ENCODE measurements at regions not wholly inside any gene's neighbourhood (a gene's known extent, or its start where the extent isn't known, plus 50 kb on each side); places are given as distances from the start of the nearest gene placed in this dataset.
A peak's percentile ranks its signal among the peaks of the same experiment; 100 is the strongest.
"Not testable (repeated sequence)": the region's sequence is repeated elsewhere in the genome, so short reads cannot be mapped to it uniquely, and the experiment has no call there.

- no peak overlapping the region for H3K27ac ChIP-seq (ENCODE audit: insufficient read depth, low read depth, low read length, poor library complexity, severe bottlenecking)
- H3K4me1 ChIP-seq (ENCODE audit: control insufficient read depth, insufficient read depth, low read length): no peaks in the 10 kb centered on the region
- H3K9me3 ChIP-seq (ENCODE audit: control insufficient read depth, low read length): no peaks in the 10 kb centered on the region
- no peaks in the 10 kb centered on the region for H3K27me3 ChIP-seq (ENCODE audit: control insufficient read depth, insufficient read depth, low read length, poor library complexity, severe bottlenecking)
- H3K4me3 ChIP-seq (ENCODE audit: insufficient read depth, low read depth, low read length): no peak overlapping the region
- WGBS, 2 experiments: 83 to 90% methylated on average over 2 of the region's 2 CpGs
- H3K36me3 ChIP-seq (ENCODE audit: control insufficient read depth, insufficient read depth, low read length): no peaks in the 10 kb centered on the region
Observed at GRCh38 chr12:105677672-105678071, 347.2 kb downstream of the C12orf75 start.

GRCh38 chr12:105679982-105680381 lies 349.5 kb downstream of the C12orf75 start:
- Histone ChIP-seq H3K27ac (ENCODE audit: insufficient read depth, low read depth, low read length, poor library complexity, severe bottlenecking) (no peak overlapping the region), H3K4me3 (ENCODE audit: insufficient read depth, low read depth, low read length) (no peak overlapping the region), H3K27me3 (ENCODE audit: control insufficient read depth, insufficient read depth, low read length, poor library complexity, severe bottlenecking) (no peaks in the 10 kb centered on the region), H3K9me3 (ENCODE audit: control insufficient read depth, low read length) (no peaks in the 10 kb centered on the region), H3K4me1 (ENCODE audit: control insufficient read depth, insufficient read depth, low read length) (no peaks in the 10 kb centered on the region), H3K36me3 (ENCODE audit: control insufficient read depth, insufficient read depth, low read length) (no peaks in the 10 kb centered on the region)
- WGBS, 2 experiments: 100% methylated on average over 1 of the region's 1 CpG

GRCh38 chr12:105681341-105681740 lies 350.9 kb downstream of the C12orf75 start:
- Histone ChIP-seq H3K27me3 (ENCODE audit: control insufficient read depth, insufficient read depth, low read length, poor library complexity, severe bottlenecking) (no peaks in the 10 kb centered on the region), H3K9me3 (ENCODE audit: control insufficient read depth, low read length) (no peaks in the 10 kb centered on the region), H3K4me1 (ENCODE audit: control insufficient read depth, insufficient read depth, low read length) (no peaks in the 10 kb centered on the region), H3K27ac (ENCODE audit: insufficient read depth, low read depth, low read length, poor library complexity, severe bottlenecking) (no peak overlapping the region), H3K36me3 (ENCODE audit: control insufficient read depth, insufficient read depth, low read length) (no peaks in the 10 kb centered on the region), H3K4me3 (ENCODE audit: insufficient read depth, low read depth, low read length) (no peak overlapping the region)
- WGBS, 2 experiments: 94 to 98% methylated on average over 2 of the region's 2 CpGs

GRCh38 chr12:105682821-105683220 lies 352.3 kb downstream of the C12orf75 start:
- not testable (repeated sequence) for H3K27ac ChIP-seq (ENCODE audit: insufficient read depth, low read depth, low read length, poor library complexity, severe bottlenecking); H3K9me3 ChIP-seq (ENCODE audit: control insufficient read depth, low read length); H3K36me3 ChIP-seq (ENCODE audit: control insufficient read depth, insufficient read depth, low read length); H3K4me3 ChIP-seq (ENCODE audit: insufficient read depth, low read depth, low read length); H3K4me1 ChIP-seq (ENCODE audit: control insufficient read depth, insufficient read depth, low read length); H3K27me3 ChIP-seq (ENCODE audit: control insufficient read depth, insufficient read depth, low read length, poor library complexity, severe bottlenecking)
- whole genome bisulfite sequencing, 2 experiments: 86 to 90% methylated on average over 1 of the region's 1 CpG

GRCh38 chr12:105683836-105684235 lies 353.3 kb downstream of the C12orf75 start:
- not testable (repeated sequence) for H3K4me3 ChIP-seq (ENCODE audit: insufficient read depth, low read depth, low read length); H3K4me1 ChIP-seq (ENCODE audit: control insufficient read depth, insufficient read depth, low read length); H3K9me3 ChIP-seq (ENCODE audit: control insufficient read depth, low read length); H3K27me3 ChIP-seq (ENCODE audit: control insufficient read depth, insufficient read depth, low read length, poor library complexity, severe bottlenecking); H3K36me3 ChIP-seq (ENCODE audit: control insufficient read depth, insufficient read depth, low read length); H3K27ac ChIP-seq (ENCODE audit: insufficient read depth, low read depth, low read length, poor library complexity, severe bottlenecking)
- WGBS, 2 experiments: 94 to 95% methylated on average over 4 of the region's 4 CpGs

- Histone ChIP-seq H3K27me3 (ENCODE audit: control insufficient read depth, insufficient read depth, low read length, poor library complexity, severe bottlenecking) (no peaks in the 10 kb centered on the region), H3K4me3 (ENCODE audit: insufficient read depth, low read depth, low read length) (no peak overlapping the region), H3K36me3 (ENCODE audit: control insufficient read depth, insufficient read depth, low read length) (no peaks in the 10 kb centered on the region), H3K9me3 (ENCODE audit: control insufficient read depth, low read length) (no peaks in the 10 kb centered on the region), H3K4me1 (ENCODE audit: control insufficient read depth, insufficient read depth, low read length) (no peaks in the 10 kb centered on the region), H3K27ac (ENCODE audit: insufficient read depth, low read depth, low read length, poor library complexity, severe bottlenecking) (no peak overlapping the region)
- 89 to 96% methylated on average over 3 of the region's 3 CpGs for WGBS, 2 experiments
Observed at GRCh38 chr12:105698075-105698474, 367.6 kb downstream of the C12orf75 start.

- no peaks in the 10 kb centered on the region for H3K36me3 ChIP-seq (ENCODE audit: control insufficient read depth, insufficient read depth, low read length)
- H3K27ac ChIP-seq (ENCODE audit: insufficient read depth, low read depth, low read length, poor library complexity, severe bottlenecking): no peak overlapping the region
- H3K4me3 ChIP-seq (ENCODE audit: insufficient read depth, low read depth, low read length): no peak overlapping the region
- H3K27me3 ChIP-seq (ENCODE audit: control insufficient read depth, insufficient read depth, low read length, poor library complexity, severe bottlenecking): no peaks in the 10 kb centered on the region
- H3K9me3 ChIP-seq (ENCODE audit: control insufficient read depth, low read length): no peaks in the 10 kb centered on the region
- WGBS, 2 experiments: no CpG with 5 or more reads among the region's 1 CpG
- peaks cover 1% of the 10 kb centered on the region for H3K4me1 ChIP-seq (ENCODE audit: control insufficient read depth, insufficient read depth, low read length)
Observed at GRCh38 chr12:105699209-105699608, 368.7 kb downstream of the C12orf75 start.

GRCh38 chr12:105704787-105705186 lies 374.3 kb downstream of the C12orf75 start:
- no peak overlapping the region for H3K4me3 ChIP-seq (ENCODE audit: insufficient read depth, low read depth, low read length)
- no peaks in the 10 kb centered on the region for H3K9me3 ChIP-seq (ENCODE audit: control insufficient read depth, low read length)
- peaks cover 21% of the 10 kb centered on the region for H3K4me1 ChIP-seq (ENCODE audit: control insufficient read depth, insufficient read depth, low read length)
- H3K27ac ChIP-seq (ENCODE audit: insufficient read depth, low read depth, low read length, poor library complexity, severe bottlenecking): no peak overlapping the region
- no peaks in the 10 kb centered on the region for H3K36me3 ChIP-seq (ENCODE audit: control insufficient read depth, insufficient read depth, low read length)
- WGBS, 2 experiments: 81 to 83% methylated on average over 6 of the region's 6 CpGs
- no peaks in the 10 kb centered on the region for H3K27me3 ChIP-seq (ENCODE audit: control insufficient read depth, insufficient read depth, low read length, poor library complexity, severe bottlenecking)

GRCh38 chr12:105705235-105705634 lies 374.7 kb downstream of the C12orf75 start:
- Histone ChIP-seq H3K4me1 (ENCODE audit: control insufficient read depth, insufficient read depth, low read length) (peaks cover 21% of the 10 kb centered on the region), H3K4me3 (ENCODE audit: insufficient read depth, low read depth, low read length) (no peak overlapping the region), H3K27ac (ENCODE audit: insufficient read depth, low read depth, low read length, poor library complexity, severe bottlenecking) (no peak overlapping the region), H3K9me3 (ENCODE audit: control insufficient read depth, low read length) (no peaks in the 10 kb centered on the region), H3K36me3 (ENCODE audit: control insufficient read depth, insufficient read depth, low read length) (no peaks in the 10 kb centered on the region), H3K27me3 (ENCODE audit: control insufficient read depth, insufficient read depth, low read length, poor library complexity, severe bottlenecking) (no peaks in the 10 kb centered on the region)
- 90 to 94% methylated on average over 8 of the region's 8 CpGs for WGBS, 2 experiments

- WGBS, 2 experiments: 32 to 33% methylated on average over 7 of the region's 7 CpGs
- Histone ChIP-seq H3K4me3 (ENCODE audit: insufficient read depth, low read depth, low read length) (no peak overlapping the region), H3K9me3 (ENCODE audit: control insufficient read depth, low read length) (no peaks in the 10 kb centered on the region), H3K36me3 (ENCODE audit: control insufficient read depth, insufficient read depth, low read length) (no peaks in the 10 kb centered on the region), H3K27me3 (ENCODE audit: control insufficient read depth, insufficient read depth, low read length, poor library complexity, severe bottlenecking) (no peaks in the 10 kb centered on the region), H3K4me1 (ENCODE audit: control insufficient read depth, insufficient read depth, low read length) (peaks cover 21% of the 10 kb centered on the region), H3K27ac (ENCODE audit: insufficient read depth, low read depth, low read length, poor library complexity, severe bottlenecking) (peak overlapping the region; percentile 27)
Observed at GRCh38 chr12:105705765-105706164, 375.3 kb downstream of the C12orf75 start.

- no peaks in the 10 kb centered on the region for H3K36me3 ChIP-seq (ENCODE audit: control insufficient read depth, insufficient read depth, low read length)
- 87% methylated on average over 8 of the region's 8 CpGs for WGBS, 2 experiments
- H3K27ac ChIP-seq (ENCODE audit: insufficient read depth, low read depth, low read length, poor library complexity, severe bottlenecking): peak overlapping the region; percentile 27
- H3K4me1 ChIP-seq (ENCODE audit: control insufficient read depth, insufficient read depth, low read length): peaks cover 21% of the 10 kb centered on the region
- H3K9me3 ChIP-seq (ENCODE audit: control insufficient read depth, low read length): no peaks in the 10 kb centered on the region
- H3K4me3 ChIP-seq (ENCODE audit: insufficient read depth, low read depth, low read length): no peak overlapping the region
- H3K27me3 ChIP-seq (ENCODE audit: control insufficient read depth, insufficient read depth, low read length, poor library complexity, severe bottlenecking): no peaks in the 10 kb centered on the region
Observed at GRCh38 chr12:105706321-105706972, 376.0 kb downstream of the C12orf75 start.
